ENCODE measurements at regions not wholly inside any gene's neighbourhood (a gene's known extent, or its start where the extent isn't known, plus 50 kb on each side); places are given as distances from the start of the nearest gene placed in this dataset.
A peak's percentile ranks its signal among the peaks of the same experiment; 100 is the strongest.

DNA sequence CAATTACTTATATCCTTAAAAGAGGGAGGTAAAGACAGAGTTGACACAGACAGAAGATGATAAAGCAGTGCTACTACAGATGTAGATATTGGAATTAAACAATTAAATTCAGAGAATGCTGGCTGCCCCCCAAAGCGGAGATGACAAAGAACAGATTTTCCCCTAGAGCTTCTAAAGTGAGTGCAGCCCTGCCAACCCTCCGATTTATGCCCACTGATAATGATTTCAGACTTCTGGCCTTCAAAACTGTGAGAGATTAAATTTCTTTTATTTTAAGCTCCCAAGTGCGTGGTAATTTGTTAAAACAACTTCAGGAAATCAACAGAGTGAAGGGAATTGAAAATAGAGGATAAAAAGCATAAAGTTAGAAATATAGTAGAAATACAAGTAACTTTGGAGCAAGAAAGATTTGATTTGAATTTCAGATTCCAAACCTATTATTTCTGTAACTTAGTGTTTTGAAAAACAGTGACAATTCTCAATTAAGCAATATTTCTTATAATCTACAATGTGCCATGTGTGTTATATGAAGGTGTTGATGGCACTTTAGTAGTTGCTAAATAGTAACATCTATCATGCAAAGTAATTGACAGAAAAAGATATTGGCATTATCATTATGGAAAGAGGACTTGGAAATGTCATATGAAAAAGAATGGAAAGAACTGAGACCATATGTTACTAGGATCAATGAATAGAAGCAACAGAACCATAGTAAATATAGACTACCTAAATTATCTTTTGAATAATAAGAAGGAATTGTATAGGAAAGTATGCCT is 946.4 kb upstream of the PTPRD start:
- intact Hi-C loops (cut with DNase I), result no loop called here
- Histone ChIP-seq H3K9me3 (no peaks in the 10 kb centered on the region), H3K4me3 (no peak overlapping the region), H3K27ac (no peak overlapping the region), H3K27me3 (ENCODE audit: low read depth) (no peaks in the 10 kb centered on the region), H3K36me3 (no peaks in the 10 kb centered on the region), H3K4me1 (no peaks in the 10 kb centered on the region)
- TF ChIP-seq, protein P1, sequence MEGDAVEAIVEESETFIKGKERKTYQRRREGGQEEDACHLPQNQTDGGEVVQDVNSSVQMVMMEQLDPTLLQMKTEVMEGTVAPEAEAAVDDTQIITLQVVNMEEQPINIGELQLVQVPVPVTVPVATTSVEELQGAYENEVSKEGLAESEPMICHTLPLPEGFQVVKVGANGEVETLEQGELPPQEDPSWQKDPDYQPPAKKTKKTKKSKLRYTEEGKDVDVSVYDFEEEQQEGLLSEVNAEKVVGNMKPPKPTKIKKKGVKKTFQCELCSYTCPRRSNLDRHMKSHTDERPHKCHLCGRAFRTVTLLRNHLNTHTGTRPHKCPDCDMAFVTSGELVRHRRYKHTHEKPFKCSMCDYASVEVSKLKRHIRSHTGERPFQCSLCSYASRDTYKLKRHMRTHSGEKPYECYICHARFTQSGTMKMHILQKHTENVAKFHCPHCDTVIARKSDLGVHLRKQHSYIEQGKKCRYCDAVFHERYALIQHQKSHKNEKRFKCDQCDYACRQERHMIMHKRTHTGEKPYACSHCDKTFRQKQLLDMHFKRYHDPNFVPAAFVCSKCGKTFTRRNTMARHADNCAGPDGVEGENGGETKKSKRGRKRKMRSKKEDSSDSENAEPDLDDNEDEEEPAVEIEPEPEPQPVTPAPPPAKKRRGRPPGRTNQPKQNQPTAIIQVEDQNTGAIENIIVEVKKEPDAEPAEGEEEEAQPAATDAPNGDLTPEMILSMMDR (IDR thresholded peaks at IDR 0.05), result no peak
- DNase-seq (no peak), ATAC-seq (no peak)

DNA sequence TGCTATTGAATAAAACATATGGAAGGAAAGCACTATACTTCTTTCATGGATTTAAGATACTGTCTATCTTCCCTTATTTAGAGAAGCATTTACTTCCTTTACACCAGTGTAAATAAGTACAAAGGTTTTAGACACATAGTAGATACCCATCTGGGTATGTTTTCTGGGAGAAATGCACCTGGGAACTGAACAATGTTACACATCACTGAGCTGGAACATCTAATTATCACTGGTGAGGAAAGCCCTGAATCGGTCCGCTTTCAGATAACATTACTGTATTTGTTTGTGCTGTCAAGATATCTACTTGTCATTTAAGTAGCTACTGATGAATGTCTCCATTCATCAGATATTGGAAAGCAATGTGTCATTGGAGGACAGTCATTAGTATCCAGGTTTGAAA is 964.7 kb upstream of the PTPRD start:
- Histone ChIP-seq H3K9me3 (no peaks in the 10 kb centered on the region), H3K4me1 (no peaks in the 10 kb centered on the region), H3K4me3 (no peak overlapping the region), H3K36me3 (no peaks in the 10 kb centered on the region), H3K27me3 (ENCODE audit: low read depth) (no peaks in the 10 kb centered on the region), H3K27ac (no peak overlapping the region)
- ATAC-seq (no peak), DNase-seq (no peak)
- TF ChIP-seq, protein P1 (IDR thresholded peaks at IDR 0.05), result no peak
- intact Hi-C loops (cut with DNase I), result no loop called here

DNA sequence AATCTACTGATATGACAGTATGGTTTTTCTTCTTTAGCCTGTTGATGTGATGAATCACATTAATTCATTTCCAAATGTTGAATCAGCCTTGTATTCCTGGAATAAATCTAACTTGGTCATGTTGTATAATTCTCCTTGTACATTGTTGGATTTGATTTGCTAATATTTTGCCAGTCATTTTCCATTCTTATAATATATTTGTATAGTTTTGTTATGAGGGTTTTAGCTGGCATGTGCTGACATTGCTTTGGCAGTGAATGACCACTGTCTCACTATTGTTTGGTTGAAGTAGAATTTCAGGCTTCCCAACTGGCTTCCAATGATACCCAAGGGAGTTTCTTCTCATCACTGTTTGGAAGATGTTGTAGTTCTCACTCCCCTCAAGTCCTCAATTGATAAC is 983.0 kb upstream of the PTPRD start:
- ATAC-seq (no peak), DNase-seq (no peak)
- Histone ChIP-seq H3K27me3 (ENCODE audit: low read depth) (no peaks in the 10 kb centered on the region), H3K4me3 (no peak overlapping the region), H3K27ac (no peak overlapping the region), H3K9me3 (no peaks in the 10 kb centered on the region), H3K36me3 (no peaks in the 10 kb centered on the region), H3K4me1 (no peaks in the 10 kb centered on the region)
- TF ChIP-seq, protein P1 (IDR thresholded peaks at IDR 0.05), result no peak
- intact Hi-C loops (cut with DNase I), result no loop called here

DNA sequence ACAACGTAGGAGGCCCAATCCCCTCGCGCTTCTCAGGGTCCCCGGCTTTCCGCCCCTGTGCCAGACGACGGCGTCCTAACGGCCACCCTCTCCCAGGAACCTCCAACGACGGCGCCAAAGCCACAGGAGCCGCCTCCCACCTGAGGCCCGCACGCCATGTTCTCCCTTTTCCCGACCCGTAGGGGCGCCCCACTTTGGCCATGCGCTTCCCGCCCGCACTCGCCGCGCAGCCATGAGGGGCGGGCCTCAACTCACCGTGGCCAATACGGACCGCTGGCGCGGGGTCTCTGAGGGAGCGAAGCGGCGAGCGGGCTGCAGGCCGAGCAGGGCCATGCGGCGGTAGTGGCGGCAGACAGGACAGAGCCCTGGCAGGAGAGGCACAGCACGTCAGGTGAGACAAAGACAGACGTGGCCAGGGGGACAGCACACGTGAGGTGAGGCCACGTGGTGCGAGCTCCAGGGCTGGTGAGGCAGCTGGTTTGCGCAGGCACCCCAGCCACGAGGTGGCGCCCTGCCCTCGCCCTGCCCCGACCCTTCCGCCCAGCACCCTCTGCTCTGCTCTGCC is 1005.5 kb upstream of the PTPRD start:
- TF ChIP-seq, protein P1 (IDR thresholded peaks at IDR 0.05), result no peak
- H3K4me1 ChIP-seq, result no peaks in the 10 kb centered on the region
- H3K27me3 ChIP-seq (ENCODE audit: low read depth), result no peaks in the 10 kb centered on the region
- intact Hi-C loops (cut with DNase I), result no loop called here
- DNase-seq (no peak), ATAC-seq (peak in 1 of 2 donors; percentile 57)
- H3K36me3 ChIP-seq, result no peaks in the 10 kb centered on the region
- H3K4me3 ChIP-seq, result no peak overlapping the region
- H3K9me3 ChIP-seq, result no peaks in the 10 kb centered on the region
- H3K27ac ChIP-seq, result no peak overlapping the region

DNA sequence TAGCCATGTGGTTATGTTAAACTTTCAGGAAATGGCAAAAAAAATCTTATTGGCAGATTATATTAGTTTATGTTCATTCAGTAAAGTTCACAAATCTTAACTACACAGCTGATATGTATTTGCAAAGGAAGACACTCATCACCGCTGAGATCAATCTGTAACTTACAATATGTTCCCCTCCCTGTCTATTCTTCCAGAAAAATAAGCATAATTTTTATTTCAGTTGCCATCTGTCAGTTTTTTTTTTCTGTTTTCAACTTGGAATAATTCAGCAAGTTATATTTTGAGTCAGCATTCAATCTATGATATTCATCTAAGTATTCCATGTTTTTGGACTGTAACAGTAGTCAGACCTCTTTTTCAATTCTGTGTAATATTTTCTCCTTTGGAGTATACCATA is 1019.9 kb upstream of the PTPRD start:
- Histone ChIP-seq H3K27ac (no peak overlapping the region), H3K4me1 (no peaks in the 10 kb centered on the region), H3K4me3 (no peak overlapping the region), H3K36me3 (no peaks in the 10 kb centered on the region), H3K27me3 (ENCODE audit: low read depth) (no peaks in the 10 kb centered on the region), H3K9me3 (no peaks in the 10 kb centered on the region)
- DNase-seq (no peak), ATAC-seq (no peak)
- intact Hi-C loops (cut with DNase I), result no loop called here
- TF ChIP-seq, protein P1 (IDR thresholded peaks at IDR 0.05), result no peak
